Endothelial cell of umbilical vein (primary cell): ENCODE measurements at regions not wholly inside any gene's neighbourhood (a gene's known extent, or its start where the extent isn't known, plus 50 kb on each side); places are given as distances from the start of the nearest gene placed in this dataset.
"Not testable (repeated sequence)": the region's sequence is repeated elsewhere in the genome, so short reads cannot be mapped to it uniquely, and the experiment has no call there.

ENCODE experiments used
- BruUV-seq: library from RNA; stranded (reverse); fragments of 400-500 nt; replicated peaks from 2 replicates; lab custom pipeline; 2021; lab: Mats Ljungman, UMichigan
- CTCF ChIA-PET: fragments of 300-600, 350-600 bp; sonication (Branson Sonifier 250); formaldehyde crosslinking; loops from one replicate; lab custom pipeline; 2021; ENCODE audit warnings: antibody characterized with exemption, inconsistent platforms; lab: Charles Lee
- POLR2A ChIA-PET: fragments of 300-600, 350-600 bp; sonication (Branson Sonifier 250); formaldehyde crosslinking; loops from one replicate; lab custom pipeline; 2021; ENCODE audit warnings: antibody characterized with exemption, inconsistent platforms; lab: Charles Lee
- DNase-seq: peaks from one replicate; pipeline ENCODE4 v3.0.0-alpha.2; 2011; ENCODE audit warnings: low read depth, low spot score
- FAIRE-seq: peaks from 2 replicates; lab custom pipeline; 2011; peaks lifted over from hg19 to GRCh38; lab: Jason Lieb, UNC
- H2AFZ ChIP-seq: 2 replicates; pipeline ENCODE4 v1.6.0; 2012; ENCODE audit warnings: low read depth, low read length, control low read depth, inconsistent platforms
- H3K27ac ChIP-seq: 2 replicates; pipeline ENCODE4 v1.5.1; 2011; ENCODE audit warnings: low read depth, mild to moderate bottlenecking, control low read depth, low read length, moderate library complexity; ENCODE audit not compliant: insufficient read depth
- H3K27me3 ChIP-seq, 2 experiments: 2 replicates each; pipeline versions ENCODE4 v1.6.0 to v1.6.1; 2011; ENCODE audit warnings: low read length in 2 of 2, mixed read lengths in 1 of 2; ENCODE audit not compliant: control insufficient read depth in 2 of 2, insufficient read depth in 2 of 2
- H3K36me3 ChIP-seq, 2 experiments: 2 replicates in 1 of 2; 3 replicates in 1 of 2; pipeline ENCODE4 v1.5.1; 2011; ENCODE audit warnings: low read length in 2 of 2, mild to moderate bottlenecking in 1 of 2, moderate library complexity in 1 of 2; ENCODE audit not compliant: control insufficient read depth in 2 of 2, insufficient read depth in 2 of 2; ENCODE audit errors: extremely low read depth in 1 of 2
- H3K4me1 ChIP-seq: 3 replicates; pipeline ENCODE4 v1.5.1; 2011; ENCODE audit warnings: mild to moderate bottlenecking, low read length; ENCODE audit not compliant: control insufficient read depth, insufficient read depth; ENCODE audit errors: extremely low read depth
- H3K4me2 ChIP-seq: 2 replicates; pipeline ENCODE4 v1.6.1; 2011; ENCODE audit warnings: low read length, control low read depth, mixed read lengths; ENCODE audit not compliant: insufficient read depth
- H3K4me3 ChIP-seq, 3 experiments: fragments of 200-600 bp in 1 of 3; sonication (generic), shearing (Covaris generic) in 1 of 3; replicated peaks in 1 of 3; 2 replicates each; pipeline ENCODE4 v1.5.1; 2011 to 2016; ENCODE audit warnings: control low read depth in 3 of 3, low read length in 3 of 3, mild to moderate bottlenecking in 2 of 3, inconsistent platforms in 1 of 3, low read depth in 1 of 3, moderate library complexity in 1 of 3; ENCODE audit not compliant: insufficient read depth in 1 of 3
- H3K79me2 ChIP-seq: 2 replicates; pipeline ENCODE4 v1.6.0; 2012; ENCODE audit warnings: low read length, inconsistent platforms; ENCODE audit not compliant: control insufficient read depth, insufficient read depth
- H3K9ac ChIP-seq: replicated peaks from 2 replicates; pipeline ENCODE3; 2011; ENCODE audit warnings: low read length, control low read depth; ENCODE audit not compliant: insufficient read depth; ENCODE audit errors: extremely low read depth
- H3K9me1 ChIP-seq: replicated peaks from 3 replicates; pipeline ENCODE4 v1.6.0; 2011; ENCODE audit warnings: mild to moderate bottlenecking, low read length; ENCODE audit not compliant: control insufficient read depth, insufficient read depth; ENCODE audit errors: extremely low read depth
- H3K9me3 ChIP-seq: replicated peaks from 2 replicates; pipeline ENCODE4 v1.5.1; 2012; ENCODE audit warnings: low read length, inconsistent platforms; ENCODE audit not compliant: control insufficient read depth, insufficient read depth
- H4K20me1 ChIP-seq: replicated peaks from 2 replicates; pipeline ENCODE3; 2011; ENCODE audit warnings: mild to moderate bottlenecking, low read length; ENCODE audit not compliant: control insufficient read depth, insufficient read depth; ENCODE audit errors: extremely low read depth
- EZH2 ChIP-seq: IDR thresholded peaks from 2 replicates; pipeline ENCODE4 v1.6.1; 2012; ENCODE audit warnings: borderline replicate concordance, low read depth, mild to moderate bottlenecking, moderate library complexity, low read length, inconsistent platforms; ENCODE audit not compliant: severe bottlenecking
- JUN ChIP-seq: IDR thresholded peaks from 2 replicates; pipeline ENCODE4 v1.6.1; 2011; ENCODE audit warnings: borderline replicate concordance, low read depth; ENCODE audit not compliant: insufficient read length, insufficient read depth
- MYC ChIP-seq: IDR thresholded peaks from one replicate; pipeline ENCODE4 v1.6.1; 2011; ENCODE audit warnings: mild to moderate bottlenecking, low read depth, low read length
- dilution Hi-C: fragments of 300-500 bp; cut with MboI; formaldehyde crosslinking; loops from one replicate; pipeline ENCODE4 v1.15.0; 2019; ENCODE audit warnings: low sequenced_read_pairs; ENCODE audit not compliant: extremely low pct_ligation_motif_present
- intact Hi-C: fragments of 100-400 bp; cut with micrococcal nuclease; formaldehyde crosslinking; loops from one replicate; pipeline ENCODE4 v1.10.0; 2022
- TF ChIP-seq, protein P1 (sequence below), 2 donors: IDR thresholded peaks; 1 replicate in 1 of 2; 2 replicates in 1 of 2; pipeline ENCODE4 v1.5.1; 2011; ENCODE audit warnings: low read length in 2 of 2, mild to moderate bottlenecking in 2 of 2, moderate library complexity in 2 of 2, control low read depth in 1 of 2, inconsistent platforms in 1 of 2, low read depth in 1 of 2; ENCODE audit not compliant: insufficient read depth in 1 of 2; ENCODE audit errors: extremely low read depth in 1 of 2
- TF ChIP-seq, protein P2 (sequence below): IDR thresholded peaks from 2 replicates; pipeline ENCODE4 v1.6.1; 2011; ENCODE audit not compliant: insufficient read depth, insufficient read length

DNA sequence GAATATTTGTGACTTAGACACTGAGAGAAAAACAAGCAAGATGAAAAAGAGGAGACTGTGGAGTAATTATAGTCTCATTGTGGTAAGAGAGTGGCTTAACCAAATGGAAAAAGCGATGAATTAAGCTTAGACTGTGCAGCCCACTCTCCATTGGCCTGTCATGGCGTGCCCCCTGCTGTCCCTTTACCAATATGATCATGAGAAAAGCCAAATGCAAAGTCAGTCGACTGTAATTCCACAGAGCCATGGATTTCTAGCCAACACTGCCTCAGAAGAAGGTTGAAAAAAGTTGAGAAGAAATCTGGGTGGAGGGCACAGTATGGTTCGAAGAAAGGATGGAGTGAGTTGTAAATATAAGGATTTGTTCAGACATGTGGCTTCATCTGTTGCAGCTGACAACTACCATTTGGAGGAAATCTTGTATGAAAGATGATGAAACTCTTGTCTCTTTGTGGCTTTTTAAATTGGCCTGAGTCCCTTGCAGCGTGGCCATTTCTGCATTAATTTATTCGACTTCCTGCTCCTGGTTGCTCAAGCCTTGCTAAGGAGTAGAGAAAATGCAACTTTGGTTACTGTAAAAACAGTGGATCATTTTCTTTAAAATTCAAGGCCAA, 251.4 kb downstream of the DOK5 start:
- POLR2A ChIA-PET = no interaction called here
- no peak overlapping the region for H3K4me3 ChIP-seq
- no TSS peak for BruUV-seq
- no peak overlapping the region for H3K4me2 ChIP-seq
- no peaks in the 10 kb centered on the region for H3K27me3 ChIP-seq
- DNase-seq = no peak
- FAIRE-seq = no peak
- H2AFZ ChIP-seq = no peak overlapping the region
- no peaks in the 10 kb centered on the region for H3K4me1 ChIP-seq
- no peak overlapping the region for H3K27ac ChIP-seq
- no peaks in the 10 kb centered on the region for H3K9me1 ChIP-seq
- H3K36me3 ChIP-seq = no peaks in the 10 kb centered on the region
- no peak overlapping the region for H3K9ac ChIP-seq
- intact Hi-C loops (no loop called here), dilution Hi-C loops (no loop called here)
- peaks cover 4% of the 10 kb centered on the region for H3K9me3 ChIP-seq
- no peaks in the 10 kb centered on the region for H4K20me1 ChIP-seq
- TF ChIP-seq JUN (no peak), MYC (no peak), EZH2 (no peak)
- TF ChIP-seq, protein P1, sequence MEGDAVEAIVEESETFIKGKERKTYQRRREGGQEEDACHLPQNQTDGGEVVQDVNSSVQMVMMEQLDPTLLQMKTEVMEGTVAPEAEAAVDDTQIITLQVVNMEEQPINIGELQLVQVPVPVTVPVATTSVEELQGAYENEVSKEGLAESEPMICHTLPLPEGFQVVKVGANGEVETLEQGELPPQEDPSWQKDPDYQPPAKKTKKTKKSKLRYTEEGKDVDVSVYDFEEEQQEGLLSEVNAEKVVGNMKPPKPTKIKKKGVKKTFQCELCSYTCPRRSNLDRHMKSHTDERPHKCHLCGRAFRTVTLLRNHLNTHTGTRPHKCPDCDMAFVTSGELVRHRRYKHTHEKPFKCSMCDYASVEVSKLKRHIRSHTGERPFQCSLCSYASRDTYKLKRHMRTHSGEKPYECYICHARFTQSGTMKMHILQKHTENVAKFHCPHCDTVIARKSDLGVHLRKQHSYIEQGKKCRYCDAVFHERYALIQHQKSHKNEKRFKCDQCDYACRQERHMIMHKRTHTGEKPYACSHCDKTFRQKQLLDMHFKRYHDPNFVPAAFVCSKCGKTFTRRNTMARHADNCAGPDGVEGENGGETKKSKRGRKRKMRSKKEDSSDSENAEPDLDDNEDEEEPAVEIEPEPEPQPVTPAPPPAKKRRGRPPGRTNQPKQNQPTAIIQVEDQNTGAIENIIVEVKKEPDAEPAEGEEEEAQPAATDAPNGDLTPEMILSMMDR (IDR thresholded peaks at IDR 0.05; ENCODE audit: extremely low read depth in 1 of 2, insufficient read depth in 1 of 2, low read depth in 1 of 2, low read length in 2 of 2) = no peak
- TF ChIP-seq, protein P2, sequence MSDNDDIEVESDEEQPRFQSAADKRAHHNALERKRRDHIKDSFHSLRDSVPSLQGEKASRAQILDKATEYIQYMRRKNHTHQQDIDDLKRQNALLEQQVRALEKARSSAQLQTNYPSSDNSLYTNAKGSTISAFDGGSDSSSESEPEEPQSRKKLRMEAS = no peak
- no peaks in the 10 kb centered on the region for H3K79me2 ChIP-seq
- CTCF ChIA-PET = no interaction called here

DNA sequence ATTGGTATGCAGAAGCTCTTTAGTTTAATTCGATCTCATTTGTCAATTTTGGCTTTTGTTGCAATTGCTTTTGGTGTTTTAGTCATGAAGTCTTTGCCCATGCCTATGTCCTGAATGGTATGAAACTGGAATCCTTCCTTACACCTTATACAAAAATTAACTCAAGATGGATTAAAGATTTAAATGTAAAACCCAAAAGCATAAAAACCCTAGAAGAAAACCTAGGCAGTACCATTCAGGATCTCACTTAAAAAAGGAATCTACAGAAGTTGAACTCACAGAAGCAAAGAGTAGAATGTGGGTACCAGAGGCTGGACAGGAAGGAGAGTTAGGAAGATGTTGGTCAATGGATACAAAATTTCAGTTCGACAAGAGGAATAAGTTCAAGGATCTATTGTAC, 249.9 kb downstream of the DOK5 start:
- H3K4me2 ChIP-seq, H3K36me3 ChIP-seq, DNase-seq, H3K4me1 ChIP-seq, FAIRE-seq, H3K9me1 ChIP-seq, POLR2A ChIA-PET, dilution Hi-C loops, H3K9ac ChIP-seq, H3K27me3 ChIP-seq, H3K4me3 ChIP-seq, H3K27ac ChIP-seq, H4K20me1 ChIP-seq, BruUV-seq, H2AFZ ChIP-seq, H3K9me3 ChIP-seq, H3K79me2 ChIP-seq, intact Hi-C loops, CTCF ChIA-PET: not testable (repeated sequence)
